ENCODE measurements at regions not wholly inside any gene's neighbourhood (a gene's known extent, or its start where the extent isn't known, plus 50 kb on each side); places are given as distances from the start of the nearest gene placed in this dataset.

DNA sequence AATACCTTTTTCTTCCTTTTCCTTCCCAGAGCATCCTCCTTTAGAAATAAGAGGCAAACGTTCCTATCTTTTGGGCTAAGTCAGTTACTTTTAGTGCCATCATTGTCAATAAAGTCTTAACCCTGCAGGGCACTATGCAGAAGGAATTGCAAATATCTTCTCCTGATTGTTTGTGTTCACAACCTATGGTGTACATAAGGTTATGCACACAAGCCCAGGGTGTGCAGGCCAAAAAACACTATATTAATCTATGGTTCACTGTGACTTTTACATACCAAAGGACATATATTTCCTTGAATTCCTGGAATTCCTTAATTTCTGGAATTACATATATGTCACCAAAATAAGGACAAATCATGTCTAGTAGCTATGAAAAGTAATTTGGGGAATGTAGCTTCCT is 493.5 kb downstream of the MTRR start:
- TF ChIP-seq POLR2A (IDR thresholded peaks at IDR 0.05) (no peak), POLR2AphosphoS5 (IDR thresholded peaks at IDR 0.05) (no peak), EP300 (IDR thresholded peaks at IDR 0.05) (no peak)
- TF ChIP-seq, protein P1, sequence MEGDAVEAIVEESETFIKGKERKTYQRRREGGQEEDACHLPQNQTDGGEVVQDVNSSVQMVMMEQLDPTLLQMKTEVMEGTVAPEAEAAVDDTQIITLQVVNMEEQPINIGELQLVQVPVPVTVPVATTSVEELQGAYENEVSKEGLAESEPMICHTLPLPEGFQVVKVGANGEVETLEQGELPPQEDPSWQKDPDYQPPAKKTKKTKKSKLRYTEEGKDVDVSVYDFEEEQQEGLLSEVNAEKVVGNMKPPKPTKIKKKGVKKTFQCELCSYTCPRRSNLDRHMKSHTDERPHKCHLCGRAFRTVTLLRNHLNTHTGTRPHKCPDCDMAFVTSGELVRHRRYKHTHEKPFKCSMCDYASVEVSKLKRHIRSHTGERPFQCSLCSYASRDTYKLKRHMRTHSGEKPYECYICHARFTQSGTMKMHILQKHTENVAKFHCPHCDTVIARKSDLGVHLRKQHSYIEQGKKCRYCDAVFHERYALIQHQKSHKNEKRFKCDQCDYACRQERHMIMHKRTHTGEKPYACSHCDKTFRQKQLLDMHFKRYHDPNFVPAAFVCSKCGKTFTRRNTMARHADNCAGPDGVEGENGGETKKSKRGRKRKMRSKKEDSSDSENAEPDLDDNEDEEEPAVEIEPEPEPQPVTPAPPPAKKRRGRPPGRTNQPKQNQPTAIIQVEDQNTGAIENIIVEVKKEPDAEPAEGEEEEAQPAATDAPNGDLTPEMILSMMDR (IDR thresholded peaks at IDR 0.05), result no peak
- Histone ChIP-seq H3K4me3 (no peak overlapping the region), H3K27ac (no peak overlapping the region), H3K4me1 (no peaks in the 10 kb centered on the region), H3K27me3 (no peaks in the 10 kb centered on the region), H3K9me3 (no peaks in the 10 kb centered on the region), H3K36me3 (no peaks in the 10 kb centered on the region)
- WGBS, 2 donors, result 33 to 80% methylated on average over 1 of the region's 1 CpG
- DNase-seq, result no peak
- intact Hi-C loops (cut with DNase I), result no loop called here

DNA sequence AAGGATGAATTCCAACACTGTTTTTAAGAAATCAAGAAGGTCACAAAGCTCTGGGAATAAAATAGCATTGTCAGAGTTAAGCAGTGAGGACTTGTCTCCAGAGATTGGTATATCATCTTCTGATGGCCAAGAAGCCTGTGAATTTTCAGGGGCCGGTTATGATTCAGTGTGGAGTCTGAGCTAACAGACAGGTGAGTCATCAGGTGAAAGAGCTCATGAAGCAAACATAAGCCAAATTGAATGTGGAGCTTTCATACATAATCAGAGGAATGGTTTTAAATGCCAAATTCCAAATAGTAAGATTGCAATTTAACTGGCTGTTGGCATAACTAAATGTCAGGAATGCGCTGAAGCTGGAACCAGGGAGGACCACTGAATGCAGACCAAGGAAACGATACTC is 494.2 kb downstream of the MTRR start:
- WGBS, 2 donors, result 79 to 90% methylated on average over 3 of the region's 3 CpGs
- DNase-seq, result no peak
- intact Hi-C loops (cut with DNase I), result no loop called here

DNA sequence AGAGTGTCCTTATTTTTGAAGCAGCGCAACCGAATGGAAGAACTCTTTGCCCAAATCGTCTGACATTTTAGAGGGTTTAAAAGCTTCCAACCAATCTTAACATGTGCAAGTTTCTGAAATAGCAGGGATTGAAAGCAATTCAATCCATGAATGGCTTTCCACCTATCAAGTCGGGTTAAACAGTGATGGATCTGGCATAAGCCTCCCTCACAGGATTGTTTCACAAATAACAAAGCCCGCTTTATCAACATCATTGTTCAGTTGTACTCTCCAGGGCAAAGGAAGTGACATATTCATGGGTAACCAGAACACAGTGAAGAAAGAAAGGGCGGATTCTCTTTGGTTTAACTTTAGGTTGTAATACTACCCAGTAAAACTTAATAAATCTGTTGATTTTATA is 497.3 kb downstream of the MTRR start:
- no peak overlapping the region for H3K27ac ChIP-seq
- no peak overlapping the region for H3K4me3 ChIP-seq
- TF ChIP-seq POLR2A (IDR thresholded peaks at IDR 0.05) (no peak), POLR2AphosphoS5 (IDR thresholded peaks at IDR 0.05) (no peak), EP300 (IDR thresholded peaks at IDR 0.05) (no peak)
- TF ChIP-seq, protein P1 (IDR thresholded peaks at IDR 0.05), result no peak
- intact Hi-C loops (cut with DNase I), result no loop called here
- no peaks in the 10 kb centered on the region for H3K4me1 ChIP-seq
- 40 to 65% methylated on average over 6 of the region's 6 CpGs for WGBS, 2 donors
- H3K27me3 ChIP-seq, result no peaks in the 10 kb centered on the region
- no peaks in the 10 kb centered on the region for H3K9me3 ChIP-seq
- no peaks in the 10 kb centered on the region for H3K36me3 ChIP-seq
- DNase-seq, result no peak

More for the DNA sequence above, 494.2 kb downstream of the MTRR start:
- Histone ChIP-seq H3K9me3 (no peaks in the 10 kb centered on the region), H3K36me3 (no peaks in the 10 kb centered on the region), H3K27me3 (no peaks in the 10 kb centered on the region), H3K4me1 (no peaks in the 10 kb centered on the region), H3K4me3 (no peak overlapping the region), H3K27ac (no peak overlapping the region)
- TF ChIP-seq, protein P1 (IDR thresholded peaks at IDR 0.05), result no peak
- TF ChIP-seq POLR2AphosphoS5 (IDR thresholded peaks at IDR 0.05) (no peak), POLR2A (IDR thresholded peaks at IDR 0.05) (no peak), EP300 (IDR thresholded peaks at IDR 0.05) (no peak)

DNA sequence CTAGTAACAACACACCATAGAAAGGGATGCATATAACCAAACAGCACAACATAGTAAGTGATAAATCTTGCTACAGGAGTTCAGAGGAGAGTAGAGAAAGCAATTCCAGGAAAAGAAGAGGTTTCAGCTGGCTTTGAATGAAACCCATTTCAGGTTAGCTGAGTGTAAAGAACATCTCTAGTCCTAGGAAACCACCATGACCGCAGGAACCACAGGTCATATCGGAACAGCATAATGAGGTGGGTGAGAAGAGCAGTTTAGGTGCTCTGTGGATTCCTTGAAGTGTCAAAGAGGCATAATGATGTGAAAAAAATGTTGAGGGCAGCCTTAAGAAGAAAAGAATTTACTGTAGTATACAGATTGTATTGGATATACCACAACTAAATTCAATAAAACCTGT is 507.5 kb downstream of the MTRR start:
- Histone ChIP-seq H3K27ac (no peak overlapping the region), H3K9me3 (no peaks in the 10 kb centered on the region), H3K27me3 (no peaks in the 10 kb centered on the region), H3K4me1 (no peaks in the 10 kb centered on the region), H3K36me3 (no peaks in the 10 kb centered on the region), H3K4me3 (no peak overlapping the region)
- intact Hi-C loops (cut with DNase I), result no loop called here
- WGBS, 2 donors, result 57 to 87% methylated on average over 2 of the region's 2 CpGs
- TF ChIP-seq EP300 (IDR thresholded peaks at IDR 0.05) (no peak), POLR2A (IDR thresholded peaks at IDR 0.05) (no peak), POLR2AphosphoS5 (IDR thresholded peaks at IDR 0.05) (no peak)
- TF ChIP-seq, protein P1 (IDR thresholded peaks at IDR 0.05), result no peak
- no peak for DNase-seq

DNA sequence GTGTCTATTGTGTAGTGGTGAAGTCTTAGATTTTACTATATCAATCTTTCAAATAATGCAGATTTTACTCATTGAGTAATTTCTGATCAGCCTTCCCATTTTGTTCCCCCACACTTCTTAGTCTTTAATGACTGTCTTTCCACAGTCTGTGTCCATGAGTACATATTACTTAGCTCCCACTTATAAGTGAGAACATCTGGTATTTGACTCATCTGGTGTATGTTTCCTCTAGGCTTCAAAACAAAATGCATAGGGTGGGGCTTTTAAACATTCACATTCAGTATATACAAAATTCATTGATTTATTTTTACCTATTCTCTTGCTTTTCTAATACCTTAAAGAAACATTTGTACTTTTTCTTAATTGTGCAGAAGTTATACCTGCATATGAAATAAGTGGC is 513.0 kb downstream of the MTRR start:
- Histone ChIP-seq H3K36me3 (no peaks in the 10 kb centered on the region), H3K27ac (no peak overlapping the region), H3K27me3 (no peaks in the 10 kb centered on the region), H3K4me1 (no peaks in the 10 kb centered on the region), H3K9me3 (no peaks in the 10 kb centered on the region), H3K4me3 (no peak overlapping the region)
- TF ChIP-seq, protein P1 (IDR thresholded peaks at IDR 0.05), result no peak
- TF ChIP-seq POLR2AphosphoS5 (IDR thresholded peaks at IDR 0.05) (no peak), EP300 (IDR thresholded peaks at IDR 0.05) (no peak), POLR2A (IDR thresholded peaks at IDR 0.05) (no peak)
- intact Hi-C loops (cut with DNase I), result no loop called here
- DNase-seq, result no peak
